ENCODE measurements at regions not wholly inside any gene's neighbourhood (a gene's known extent, or its start where the extent isn't known, plus 50 kb on each side); places are given as distances from the start of the nearest gene placed in this dataset.

DNA sequence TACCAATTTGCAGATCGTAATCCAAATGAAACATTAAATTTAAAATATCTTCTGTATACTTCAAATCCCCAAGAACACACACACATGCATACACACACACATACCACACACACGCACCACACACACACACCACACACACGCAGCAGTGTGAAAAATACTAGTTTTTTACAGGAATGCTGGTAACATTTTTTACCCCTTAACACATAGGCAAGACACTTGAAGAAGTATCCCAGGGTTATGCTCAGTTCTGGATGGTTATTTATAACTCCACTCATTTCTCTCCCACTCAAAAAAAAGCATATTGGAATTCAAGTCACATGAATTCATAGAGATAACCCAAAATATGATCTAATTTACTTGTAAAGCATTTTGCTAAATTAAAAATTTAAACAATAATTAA is 325.5 kb upstream of the SLC7A11 start:
- no peak for DNase-seq (ENCODE audit: low read depth)
- H3K4me3 ChIP-seq (ENCODE audit: low read depth, low read length), result no peak overlapping the region
- TF ChIP-seq, protein P1, sequence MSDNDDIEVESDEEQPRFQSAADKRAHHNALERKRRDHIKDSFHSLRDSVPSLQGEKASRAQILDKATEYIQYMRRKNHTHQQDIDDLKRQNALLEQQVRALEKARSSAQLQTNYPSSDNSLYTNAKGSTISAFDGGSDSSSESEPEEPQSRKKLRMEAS (IDR thresholded peaks at IDR 0.05; ENCODE audit: low read depth, low read length), result no peak
- TF ChIP-seq POLR2A (IDR thresholded peaks at IDR 0.05; ENCODE audit: extremely low read depth, insufficient read length), result no peak
- no peak for TF ChIP-seq MYC (IDR thresholded peaks at IDR 0.05; ENCODE audit: low read depth, low read length)
- TF ChIP-seq, protein P2, sequence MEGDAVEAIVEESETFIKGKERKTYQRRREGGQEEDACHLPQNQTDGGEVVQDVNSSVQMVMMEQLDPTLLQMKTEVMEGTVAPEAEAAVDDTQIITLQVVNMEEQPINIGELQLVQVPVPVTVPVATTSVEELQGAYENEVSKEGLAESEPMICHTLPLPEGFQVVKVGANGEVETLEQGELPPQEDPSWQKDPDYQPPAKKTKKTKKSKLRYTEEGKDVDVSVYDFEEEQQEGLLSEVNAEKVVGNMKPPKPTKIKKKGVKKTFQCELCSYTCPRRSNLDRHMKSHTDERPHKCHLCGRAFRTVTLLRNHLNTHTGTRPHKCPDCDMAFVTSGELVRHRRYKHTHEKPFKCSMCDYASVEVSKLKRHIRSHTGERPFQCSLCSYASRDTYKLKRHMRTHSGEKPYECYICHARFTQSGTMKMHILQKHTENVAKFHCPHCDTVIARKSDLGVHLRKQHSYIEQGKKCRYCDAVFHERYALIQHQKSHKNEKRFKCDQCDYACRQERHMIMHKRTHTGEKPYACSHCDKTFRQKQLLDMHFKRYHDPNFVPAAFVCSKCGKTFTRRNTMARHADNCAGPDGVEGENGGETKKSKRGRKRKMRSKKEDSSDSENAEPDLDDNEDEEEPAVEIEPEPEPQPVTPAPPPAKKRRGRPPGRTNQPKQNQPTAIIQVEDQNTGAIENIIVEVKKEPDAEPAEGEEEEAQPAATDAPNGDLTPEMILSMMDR (IDR thresholded peaks at IDR 0.05; ENCODE audit: low read depth, low read length), result no peak

DNA sequence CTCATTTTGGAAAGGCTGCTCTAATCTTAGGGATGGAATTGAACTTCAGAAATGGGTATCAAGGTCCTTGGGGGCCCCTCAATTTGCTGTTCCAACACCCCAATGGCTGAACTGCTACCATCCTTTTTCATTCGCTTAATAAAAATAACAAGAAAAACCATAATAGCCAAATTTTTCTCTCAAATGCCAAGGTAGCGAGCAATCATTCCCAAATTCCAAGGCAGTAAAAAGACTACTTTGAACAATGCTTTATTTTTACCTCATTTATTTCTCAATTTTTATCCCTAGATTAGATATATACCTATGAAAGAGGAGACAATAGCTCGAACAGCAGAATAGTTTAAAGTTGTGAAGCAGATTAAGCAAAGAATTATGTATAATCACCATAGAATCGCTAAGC is 323.4 kb upstream of the SLC7A11 start:
- TF ChIP-seq MYC (IDR thresholded peaks at IDR 0.05; ENCODE audit: low read depth, low read length) (no peak), POLR2A (IDR thresholded peaks at IDR 0.05; ENCODE audit: extremely low read depth, insufficient read length) (no peak)
- TF ChIP-seq, protein P2 (IDR thresholded peaks at IDR 0.05; ENCODE audit: low read depth, low read length), result no peak
- TF ChIP-seq, protein P1 (IDR thresholded peaks at IDR 0.05; ENCODE audit: low read depth, low read length), result no peak
- H3K4me3 ChIP-seq (ENCODE audit: low read depth, low read length), result no peak overlapping the region
- DNase-seq (ENCODE audit: low read depth), result no peak

DNA sequence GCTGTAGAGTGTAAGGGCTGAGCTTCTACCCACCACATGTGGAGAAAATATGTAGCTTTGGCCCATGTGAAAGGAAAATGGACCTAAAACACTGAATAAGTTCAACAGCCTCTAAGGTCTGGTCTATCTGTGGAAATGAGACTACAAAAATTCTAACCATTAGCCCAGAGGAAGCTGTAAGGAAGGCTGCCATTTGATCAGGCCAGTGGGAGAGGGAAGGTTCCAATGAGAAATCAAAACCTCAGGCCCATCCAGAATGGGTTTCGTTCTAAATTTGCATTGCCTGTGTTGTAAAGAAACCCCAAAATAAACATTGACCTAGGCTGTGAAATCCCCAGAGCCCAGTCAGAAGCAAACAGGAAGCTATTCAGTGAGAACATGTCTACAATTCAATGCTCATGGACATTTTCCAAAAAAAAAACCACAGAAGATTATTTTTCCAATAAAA is 320.4 kb upstream of the SLC7A11 start:
- TF ChIP-seq, protein P1 (IDR thresholded peaks at IDR 0.05; ENCODE audit: low read depth, low read length), result no peak
- TF ChIP-seq POLR2A (IDR thresholded peaks at IDR 0.05; ENCODE audit: extremely low read depth, insufficient read length) (no peak), MYC (IDR thresholded peaks at IDR 0.05; ENCODE audit: low read depth, low read length) (no peak)
- TF ChIP-seq, protein P2 (IDR thresholded peaks at IDR 0.05; ENCODE audit: low read depth, low read length), result no peak
- no peak for DNase-seq (ENCODE audit: low read depth)
- H3K4me3 ChIP-seq (ENCODE audit: low read depth, low read length), result no peak overlapping the region

DNA sequence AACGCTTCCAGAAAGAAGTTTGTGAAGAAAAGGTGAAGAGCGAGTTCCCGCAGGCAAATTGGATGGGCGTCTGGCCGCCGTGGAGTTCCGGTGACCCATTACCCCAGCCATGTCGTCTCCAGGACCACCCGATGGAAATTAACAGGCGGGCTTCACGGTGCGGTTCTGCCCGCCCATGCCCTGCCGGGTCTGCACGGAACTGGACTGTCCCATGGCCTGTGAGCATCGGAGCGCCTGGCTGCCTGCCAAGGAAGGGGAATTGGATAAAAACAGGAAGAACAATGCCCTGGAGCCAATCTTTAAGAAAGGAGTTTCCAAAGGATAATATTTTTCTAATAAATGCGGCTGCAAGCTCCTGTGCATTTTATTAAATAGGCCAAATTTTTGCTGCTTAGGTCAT is 319.8 kb upstream of the SLC7A11 start:
- H3K4me3 ChIP-seq (ENCODE audit: low read depth, low read length), result no peak overlapping the region
- TF ChIP-seq MYC (IDR thresholded peaks at IDR 0.05; ENCODE audit: low read depth, low read length) (no peak), POLR2A (IDR thresholded peaks at IDR 0.05; ENCODE audit: extremely low read depth, insufficient read length) (no peak)
- TF ChIP-seq, protein P1 (IDR thresholded peaks at IDR 0.05; ENCODE audit: low read depth, low read length), result no peak
- TF ChIP-seq, protein P2 (IDR thresholded peaks at IDR 0.05; ENCODE audit: low read depth, low read length), result no peak
- DNase-seq (ENCODE audit: low read depth), result no peak

DNA sequence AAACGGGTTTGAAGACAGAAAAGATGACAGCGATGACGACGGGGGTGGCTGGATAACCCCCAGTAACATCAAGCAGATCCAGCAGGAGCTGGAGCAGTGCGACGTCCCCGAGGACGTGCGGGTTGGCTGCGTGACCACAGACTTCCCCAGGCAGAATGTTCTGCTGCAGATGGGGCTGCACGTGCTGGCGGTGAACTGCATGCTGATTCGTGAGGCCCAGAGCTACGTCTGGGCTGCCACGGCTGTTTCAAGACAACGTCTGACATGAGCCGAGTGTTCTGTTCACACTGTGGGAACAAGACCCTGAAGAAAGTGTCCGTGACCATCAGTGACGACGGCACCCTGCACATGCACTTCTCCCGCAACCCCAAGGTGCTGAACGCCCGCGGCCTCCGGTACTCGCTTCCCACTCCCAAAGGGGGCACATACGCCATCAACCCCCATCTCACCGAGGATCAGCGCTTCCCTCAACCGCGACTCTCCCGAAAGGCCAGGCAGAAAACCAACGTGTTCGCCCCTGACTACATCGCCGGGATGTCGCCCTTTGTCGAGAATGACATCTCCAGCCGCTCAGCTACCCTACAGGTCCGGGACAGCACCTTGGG is 319.2 kb upstream of the SLC7A11 start:
- no peak overlapping the region for H3K4me3 ChIP-seq (ENCODE audit: low read depth, low read length)
- no peak for DNase-seq (ENCODE audit: low read depth)
- no peak for TF ChIP-seq POLR2A (IDR thresholded peaks at IDR 0.05; ENCODE audit: extremely low read depth, insufficient read length)
- TF ChIP-seq MYC (IDR thresholded peaks at IDR 0.05; ENCODE audit: low read depth, low read length), result no peak
- TF ChIP-seq, protein P1 (IDR thresholded peaks at IDR 0.05; ENCODE audit: low read depth, low read length), result no peak
- TF ChIP-seq, protein P2 (IDR thresholded peaks at IDR 0.05; ENCODE audit: low read depth, low read length), result no peak
